ENCODE measurements at regions not wholly inside any gene's neighbourhood (a gene's known extent, or its start where the extent isn't known, plus 50 kb on each side); places are given as distances from the start of the nearest gene placed in this dataset.
A peak's percentile ranks its signal among the peaks of the same experiment; 100 is the strongest.

DNA sequence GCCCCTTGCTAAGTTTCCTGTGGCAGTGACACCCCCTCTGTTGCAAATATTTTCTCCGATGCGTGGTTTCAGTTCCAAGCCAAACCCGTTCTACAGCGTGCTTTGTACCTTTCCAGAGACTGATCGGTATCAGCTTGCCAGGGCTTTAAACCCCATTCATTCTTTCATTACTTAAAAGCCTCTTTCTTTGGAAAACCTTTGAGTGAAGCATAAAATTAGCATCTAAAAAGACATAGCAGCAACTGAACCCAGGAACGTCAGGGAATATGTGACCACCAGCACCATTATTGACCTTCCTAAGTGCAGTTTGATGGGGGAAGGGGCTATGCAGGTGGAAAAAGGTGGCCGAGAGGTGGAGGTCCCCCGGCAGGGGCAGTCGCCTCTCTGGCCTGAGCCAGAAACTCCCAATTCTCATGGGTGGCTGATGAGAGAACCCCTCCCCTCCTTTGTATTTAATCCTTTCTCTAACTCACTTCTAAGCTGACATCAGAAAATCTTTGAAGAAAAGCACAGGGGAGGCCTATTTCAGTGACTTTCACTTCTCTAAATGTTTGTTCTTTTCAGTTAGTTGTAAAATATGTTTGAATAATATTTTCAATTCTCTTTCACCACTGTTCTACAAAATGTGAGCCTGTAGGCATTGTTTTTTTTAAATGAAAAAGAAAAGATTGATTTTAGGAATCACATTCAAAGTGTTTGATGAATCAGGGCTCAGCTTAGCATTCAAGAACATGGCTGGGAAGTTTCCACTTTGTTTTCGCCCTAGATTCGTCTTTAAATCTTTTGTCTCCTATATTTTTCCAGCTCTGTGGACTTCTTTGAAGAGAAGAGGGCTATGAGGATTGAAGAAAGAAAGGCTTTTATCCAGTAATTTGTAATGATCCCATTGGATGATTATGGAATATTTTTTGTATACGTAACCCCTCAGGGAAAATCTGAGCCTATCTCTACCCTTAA is 89.2 kb downstream of the RSPH3 start:
- Histone ChIP-seq H3K4me3 (ENCODE audit: low read depth in 1 of 2, low read length in 2 of 2) (no peak overlapping the region), H3K79me2 (ENCODE audit: insufficient read depth, low read length) (no peaks in the 10 kb centered on the region), H3K9ac (ENCODE audit: low read depth, low read length) (no peak overlapping the region), H3K36me3 (ENCODE audit: insufficient read depth, low read length) (no peaks in the 10 kb centered on the region), H3K27ac (ENCODE audit: low read length) (no peak overlapping the region), H4K20me1 (ENCODE audit: insufficient read depth, low read length) (no peaks in the 10 kb centered on the region), H3K9me3 (ENCODE audit: insufficient read depth, low read length, severe bottlenecking) (peaks cover 7% of the 10 kb centered on the region), H3K27me3 (ENCODE audit: insufficient read depth, low read length, poor library complexity) (peaks cover 3% of the 10 kb centered on the region), H2AFZ (ENCODE audit: low read depth, low read length) (no peak overlapping the region), H3K4me1 (ENCODE audit: insufficient read depth, low read length) (no peaks in the 10 kb centered on the region), H3K4me2 (ENCODE audit: insufficient read depth, low read length) (no peak overlapping the region)
- DNase-seq = no peak
- peak; percentile 49; the same call in 1 of the 3 replicates for ATAC-seq (ENCODE audit: insufficient read depth, low read depth)
- TF ChIP-seq EZH2 (IDR thresholded peaks at IDR 0.05; ENCODE audit: borderline replicate concordance, low read depth, low read length, severe bottlenecking) = no peak
- no peak for TF ChIP-seq CTCF (IDR thresholded peaks at IDR 0.05; ENCODE audit: borderline replicate concordance, extremely low read depth, low read length, poor library complexity, severe bottlenecking)

DNA sequence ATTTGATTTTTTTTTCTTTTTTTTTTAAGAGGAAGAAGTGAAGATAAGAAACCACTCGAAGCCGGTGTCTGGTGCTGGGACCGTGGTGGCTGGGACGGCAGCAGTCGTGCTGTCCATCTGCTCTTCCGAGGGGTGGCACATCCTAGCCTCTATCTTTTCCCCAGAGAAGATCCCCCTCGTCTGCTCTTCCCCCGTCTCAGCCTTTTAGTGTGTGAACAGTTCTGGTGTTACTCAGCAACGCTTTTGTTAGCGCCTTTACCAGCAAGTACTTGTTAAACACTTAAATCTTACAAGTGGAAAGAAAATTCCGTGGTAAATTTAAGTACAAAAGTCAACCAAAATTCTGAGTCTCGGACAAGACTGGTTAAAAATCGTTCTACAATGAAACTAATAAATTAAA is 90.1 kb downstream of the RSPH3 start:
- H3K4me2 ChIP-seq (ENCODE audit: insufficient read depth, low read length) = no peak overlapping the region
- TF ChIP-seq CTCF (IDR thresholded peaks at IDR 0.05; ENCODE audit: borderline replicate concordance, extremely low read depth, low read length, poor library complexity, severe bottlenecking) (no peak), EZH2 (IDR thresholded peaks at IDR 0.05; ENCODE audit: borderline replicate concordance, low read depth, low read length, severe bottlenecking) (no peak)
- ATAC-seq (ENCODE audit: insufficient read depth, low read depth) (no peak), DNase-seq (no peak)
- H3K9ac ChIP-seq (ENCODE audit: low read depth, low read length) = no peak overlapping the region
- H4K20me1 ChIP-seq (ENCODE audit: insufficient read depth, low read length) = no peaks in the 10 kb centered on the region
- peaks cover 15% of the 10 kb centered on the region for H3K9me3 ChIP-seq (ENCODE audit: insufficient read depth, low read length, severe bottlenecking)
- no peak overlapping the region for H3K4me3 ChIP-seq (ENCODE audit: low read depth in 1 of 2, low read length in 2 of 2)
- H3K27me3 ChIP-seq (ENCODE audit: insufficient read depth, low read length, poor library complexity) = peaks cover 3% of the 10 kb centered on the region
- H3K27ac ChIP-seq (ENCODE audit: low read length) = no peak overlapping the region
- H3K79me2 ChIP-seq (ENCODE audit: insufficient read depth, low read length) = no peaks in the 10 kb centered on the region
- no peaks in the 10 kb centered on the region for H3K36me3 ChIP-seq (ENCODE audit: insufficient read depth, low read length)
- H3K4me1 ChIP-seq (ENCODE audit: insufficient read depth, low read length) = no peaks in the 10 kb centered on the region
- H2AFZ ChIP-seq (ENCODE audit: low read depth, low read length) = no peak overlapping the region

GRCh38 chr6:158908606-158909005 is 89.4 kb upstream of the EZR start:
- H3K79me2 ChIP-seq (ENCODE audit: insufficient read depth, low read length) = no peaks in the 10 kb centered on the region
- no peak overlapping the region for H2AFZ ChIP-seq (ENCODE audit: low read depth, low read length)
- H3K9ac ChIP-seq (ENCODE audit: low read depth, low read length) = no peak overlapping the region
- peaks cover 3% of the 10 kb centered on the region for H3K27me3 ChIP-seq (ENCODE audit: insufficient read depth, low read length, poor library complexity)
- H3K27ac ChIP-seq (ENCODE audit: low read length) = no peak overlapping the region
- H4K20me1 ChIP-seq (ENCODE audit: insufficient read depth, low read length) = no peaks in the 10 kb centered on the region
- no peak overlapping the region for H3K4me3 ChIP-seq (ENCODE audit: low read depth in 1 of 2, low read length in 2 of 2)
- ATAC-seq (ENCODE audit: insufficient read depth, low read depth) (no peak), DNase-seq (no peak)
- H3K36me3 ChIP-seq (ENCODE audit: insufficient read depth, low read length) = no peaks in the 10 kb centered on the region
- peaks cover 18% of the 10 kb centered on the region for H3K9me3 ChIP-seq (ENCODE audit: insufficient read depth, low read length, severe bottlenecking)
- H3K4me2 ChIP-seq (ENCODE audit: insufficient read depth, low read length) = no peak overlapping the region
- H3K4me1 ChIP-seq (ENCODE audit: insufficient read depth, low read length) = no peaks in the 10 kb centered on the region
- TF ChIP-seq CTCF (IDR thresholded peaks at IDR 0.05; ENCODE audit: borderline replicate concordance, extremely low read depth, low read length, poor library complexity, severe bottlenecking) = no peak
- no peak for TF ChIP-seq EZH2 (IDR thresholded peaks at IDR 0.05; ENCODE audit: borderline replicate concordance, low read depth, low read length, severe bottlenecking)

Measured in DND-41 (cell line).